AG10803 (cell line): ENCODE measurements at regions not wholly inside any gene's neighbourhood (a gene's known extent, or its start where the extent isn't known, plus 50 kb on each side); places are given as distances from the start of the nearest gene placed in this dataset.

ENCODE experiments used
- DNase-seq: peaks from one replicate; pipeline ENCODE4 v3.0.0; 2010; ENCODE audit warnings: low read depth
- H3K4me3 ChIP-seq: 2 replicates; pipeline ENCODE4 v1.5.1; 2011; ENCODE audit warnings: mild to moderate bottlenecking, low read length, control low read depth
- CTCF ChIP-seq: conservative IDR thresholded peaks from 2 replicates; pipeline ENCODE4 v1.5.1; 2011; ENCODE audit warnings: mild to moderate bottlenecking, low read length, control low read depth, inconsistent platforms

GRCh38 chr3:182292591-182292990 is 500.7 kb upstream of the ATP11B start:
- H3K4me3 ChIP-seq: no peak overlapping the region
- no peak for DNase-seq
- no peak for TF ChIP-seq CTCF

- no peak for TF ChIP-seq CTCF
- DNase-seq: peak; percentile 35
- H3K4me3 ChIP-seq: no peak overlapping the region
Measured at GRCh38 chr3:182294256-182294655, 499.0 kb upstream of the ATP11B start.

GRCh38 chr3:182294696-182295095 is 498.6 kb upstream of the ATP11B start:
- TF ChIP-seq CTCF: no peak
- H3K4me3 ChIP-seq: no peak overlapping the region
- no peak for DNase-seq

GRCh38 chr3:182300266-182300665 is 493.0 kb upstream of the ATP11B start:
- no peak for TF ChIP-seq CTCF
- DNase-seq: no peak
- no peak overlapping the region for H3K4me3 ChIP-seq

- TF ChIP-seq CTCF: no peak
- no peak overlapping the region for H3K4me3 ChIP-seq
- no peak for DNase-seq
Measured at GRCh38 chr3:182303169-182303568, 490.1 kb upstream of the ATP11B start.

- no peak overlapping the region for H3K4me3 ChIP-seq
- no peak for DNase-seq
- TF ChIP-seq CTCF: no peak
Measured at GRCh38 chr3:182305881-182306665, 487.2 kb upstream of the ATP11B start.

- DNase-seq: no peak
- H3K4me3 ChIP-seq: no peak overlapping the region
- no peak for TF ChIP-seq CTCF
Measured at GRCh38 chr3:182308328-182308727, 485.0 kb upstream of the ATP11B start.
